Colonic mucosa (tissue), 4 donors: ENCODE measurements at regions not wholly inside any gene's neighbourhood (a gene's known extent, or its start where the extent isn't known, plus 50 kb on each side); places are given as distances from the start of the nearest gene placed in this dataset.

Source experiments
- DNase-seq: peaks from one replicate; pipeline ENCODE4 v3.0.0-alpha.2; 2020
- H3K27ac ChIP-seq: fragments of 200-600 bp; one replicate; pipeline ENCODE4 v1.8.0; 2021
- H3K27me3 ChIP-seq: fragments of 200-600 bp; one replicate; pipeline ENCODE4 v1.8.0; 2021
- H3K36me3 ChIP-seq: fragments of 200-600 bp; one replicate; pipeline ENCODE4 v1.8.0; 2021
- H3K4me1 ChIP-seq: fragments of 200-600 bp; one replicate; pipeline ENCODE4 v1.8.0; 2021; ENCODE audit warnings: mild to moderate bottlenecking
- H3K4me3 ChIP-seq: fragments of 200-600 bp; one replicate; pipeline ENCODE4 v1.8.0; 2021
- H3K9ac ChIP-seq, 2 donors: one replicate each; pipeline ENCODE4 v1.7.0; 2013; ENCODE audit warnings: control low read depth in 2 of 2, low read depth in 2 of 2, low read length in 2 of 2
- H3K9me3 ChIP-seq: fragments of 200-600 bp; one replicate; pipeline ENCODE4 v1.8.0; 2021
- CTCF ChIP-seq: fragments of 200-600 bp; IDR thresholded peaks from one replicate; pipeline ENCODE4 v1.8.0; 2022; ENCODE audit warnings: antibody characterized with exemption, mild to moderate bottlenecking
- intact Hi-C: fragments of 100-400 bp; cut with DNase I; formaldehyde crosslinking; loops from one replicate; pipeline ENCODE4 v1.14.1; 2022
- donor health status: healthy.
- donor health status: DM: no; HTN: no; CAD: no.
- donor health status: DM: no; HTN: no; CAD: no.

- intact Hi-C loops = no loop called here
- Histone ChIP-seq H3K36me3 (no peaks in the 10 kb centered on the region), H3K4me3 (no peak overlapping the region)
These were observed 904.1 kb downstream of the NLGN4X start for GRCh38 chrX:5324546-5324945.

GRCh38 chrX:5314148-5314547, 914.5 kb downstream of the NLGN4X start:
- H3K27ac ChIP-seq = no peak overlapping the region
- DNase-seq = no peak
- intact Hi-C loops = no loop called here
- no peak overlapping the region for H3K4me3 ChIP-seq
- no peak for TF ChIP-seq CTCF
- no peaks in the 10 kb centered on the region for H3K27me3 ChIP-seq
- no peak overlapping the region for H3K9ac ChIP-seq
- H3K9me3 ChIP-seq = no peaks in the 10 kb centered on the region
- no peaks in the 10 kb centered on the region for H3K4me1 ChIP-seq
- no peaks in the 10 kb centered on the region for H3K36me3 ChIP-seq

More at GRCh38 chrX:5324546-5324945, 904.1 kb downstream of the NLGN4X start:
- no peak overlapping the region for H3K9ac ChIP-seq
- no peak for TF ChIP-seq CTCF
- H3K4me1 ChIP-seq = no peaks in the 10 kb centered on the region
- no peak overlapping the region for H3K27ac ChIP-seq
- H3K9me3 ChIP-seq = no peaks in the 10 kb centered on the region
- H3K27me3 ChIP-seq = no peaks in the 10 kb centered on the region
- DNase-seq = no peak

GRCh38 chrX:5307416-5307815, 921.3 kb downstream of the NLGN4X start:
- no peak overlapping the region for H3K9ac ChIP-seq
- H3K9me3 ChIP-seq = no peaks in the 10 kb centered on the region
- DNase-seq = no peak
- intact Hi-C loops = no loop called here
- H3K36me3 ChIP-seq = no peaks in the 10 kb centered on the region
- H3K27ac ChIP-seq = no peak overlapping the region
- TF ChIP-seq CTCF = no peak
- no peak overlapping the region for H3K4me3 ChIP-seq
- no peaks in the 10 kb centered on the region for H3K4me1 ChIP-seq
- no peaks in the 10 kb centered on the region for H3K27me3 ChIP-seq

GRCh38 chrX:5306654-5307121, 922.0 kb downstream of the NLGN4X start:
- intact Hi-C loops = no loop called here
- H3K9ac ChIP-seq = no peak overlapping the region
- no peak for TF ChIP-seq CTCF
- H3K4me1 ChIP-seq = no peaks in the 10 kb centered on the region
- no peaks in the 10 kb centered on the region for H3K9me3 ChIP-seq
- H3K4me3 ChIP-seq = no peak overlapping the region
- H3K27me3 ChIP-seq = no peaks in the 10 kb centered on the region
- no peaks in the 10 kb centered on the region for H3K36me3 ChIP-seq
- no peak for DNase-seq
- no peak overlapping the region for H3K27ac ChIP-seq

GRCh38 chrX:5305452-5305851, 923.2 kb downstream of the NLGN4X start:
- intact Hi-C loops = no loop called here
- Histone ChIP-seq H3K9me3 (no peaks in the 10 kb centered on the region), H3K9ac (no peak overlapping the region), H3K4me1 (no peaks in the 10 kb centered on the region), H3K36me3 (no peaks in the 10 kb centered on the region), H3K4me3 (no peak overlapping the region), H3K27ac (no peak overlapping the region), H3K27me3 (no peaks in the 10 kb centered on the region)
- TF ChIP-seq CTCF = no peak
- DNase-seq = no peak

- no peaks in the 10 kb centered on the region for H3K27me3 ChIP-seq
- no peaks in the 10 kb centered on the region for H3K4me1 ChIP-seq
- H3K36me3 ChIP-seq = no peaks in the 10 kb centered on the region
- no peaks in the 10 kb centered on the region for H3K9me3 ChIP-seq
- no peak overlapping the region for H3K4me3 ChIP-seq
- intact Hi-C loops = no loop called here
- DNase-seq = no peak
- H3K27ac ChIP-seq = no peak overlapping the region
- no peak overlapping the region for H3K9ac ChIP-seq
- no peak for TF ChIP-seq CTCF
These were observed 933.7 kb downstream of the NLGN4X start for GRCh38 chrX:5295004-5295403.
